B cell (primary cell): ENCODE measurements at regions not wholly inside any gene's neighbourhood (a gene's known extent, or its start where the extent isn't known, plus 50 kb on each side); places are given as distances from the start of the nearest gene placed in this dataset.

Experiments used
- ATAC-seq: fragments of 200-7000 bp; cut with Tn5 transposase; one replicate; pipeline ENCODE4 v1.10.0; 2021; ENCODE audit warnings: low read depth, mild to moderate bottlenecking, moderate number of reproducible peaks, moderate library complexity
- CTCF ChIA-PET: fragments of 350-600 bp; sonication (Branson Sonifier 250); formaldehyde crosslinking; loops from one replicate; lab custom pipeline; 2021; ENCODE audit warnings: antibody characterized with exemption, inconsistent platforms; lab: Charles Lee
- POLR2A ChIA-PET: fragments of 350-600 bp; sonication (Branson Sonifier 250); formaldehyde crosslinking; loops from one replicate; lab custom pipeline; 2021; ENCODE audit warnings: antibody characterized with exemption; lab: Charles Lee
- DNase-seq: peaks from one replicate; pipeline ENCODE4 v3.0.0; 2013
- H2AFZ ChIP-seq: 2 replicates; pipeline ENCODE4 v1.6.1; 2012; ENCODE audit warnings: mild to moderate bottlenecking, low read depth, low read length; ENCODE audit not compliant: insufficient read depth, poor library complexity, severe bottlenecking
- H3K27ac ChIP-seq, 2 donors: 1 replicate in 1 of 2; 2 replicates in 1 of 2; pipeline ENCODE4 v1.5.1; 2012 to 2013; ENCODE audit warnings: low read length in 2 of 2, mild to moderate bottlenecking in 2 of 2, moderate library complexity in 1 of 2
- H3K27me3 ChIP-seq, 4 experiments: fragments of 200-600 bp in 1 of 4; sonication (generic) in 1 of 4; replicated peaks in 1 of 4; 1 replicate in 2 of 4; 2 replicates in 2 of 4; pipeline versions ENCODE4 v1.6.1 to v1.7.0; 2013 to 2016; ENCODE audit warnings: low read length in 3 of 4, mild to moderate bottlenecking in 2 of 4, mixed read lengths in 1 of 4, moderate library complexity in 1 of 4; ENCODE audit not compliant: insufficient read depth in 4 of 4, control insufficient read depth in 3 of 4; ENCODE audit errors: control extremely low read depth in 1 of 4
- H3K36me3 ChIP-seq, 2 experiments: replicated peaks in 1 of 2; 1 replicate in 1 of 2; 2 replicates in 1 of 2; pipeline versions ENCODE4 v1.6.1 to v1.7.1; 2013; ENCODE audit warnings: low read length in 1 of 2; ENCODE audit not compliant: insufficient read depth in 2 of 2, control insufficient read depth in 1 of 2; ENCODE audit errors: control extremely low read depth in 1 of 2, extremely low read depth in 1 of 2
- H3K4me1 ChIP-seq, 2 donors: fragments of 200-600 bp in 1 of 2; sonication (generic) in 1 of 2; 1 replicate in 1 of 2; 2 replicates in 1 of 2; pipeline versions ENCODE4 v1.5.1 to v1.6.1; 2013 to 2017; ENCODE audit warnings: low read length in 2 of 2; ENCODE audit not compliant: control insufficient read depth in 2 of 2, insufficient read depth in 2 of 2
- H3K4me2 ChIP-seq: replicated peaks from 2 replicates; pipeline ENCODE3; 2012; ENCODE audit warnings: mild to moderate bottlenecking, low read depth, low read length; ENCODE audit not compliant: poor library complexity, severe bottlenecking
- H3K4me3 ChIP-seq, 5 experiments: fragments of 200-600 bp in 1 of 5; sonication (generic) in 1 of 5; 1 replicate in 3 of 5; 2 replicates in 2 of 5; pipeline versions ENCODE4 v1.5.1 to v1.7.0; 2011 to 2016; ENCODE audit warnings: low read length in 4 of 5, mild to moderate bottlenecking in 4 of 5, low read depth in 2 of 5, control low read depth in 1 of 5, moderate library complexity in 1 of 5; ENCODE audit not compliant: insufficient read depth in 1 of 5; ENCODE audit errors: control extremely low read depth in 1 of 5, extremely low read depth in 1 of 5
- H3K79me2 ChIP-seq: fragments of 200-600 bp; sonication (generic); one replicate; pipeline ENCODE4 v1.6.0; 2016; ENCODE audit warnings: low read length; ENCODE audit not compliant: control insufficient read depth, insufficient read depth
- H3K9ac ChIP-seq: fragments of 200-600 bp; sonication (generic); 2 replicates; pipeline ENCODE4 v1.6.1; 2017; ENCODE audit warnings: mild to moderate bottlenecking, low read length, moderate library complexity
- H3K9me3 ChIP-seq, 3 donors: one replicate each; pipeline versions ENCODE4 v1.6.1 to v1.7.1; 2013; ENCODE audit warnings: low read length in 2 of 3; ENCODE audit not compliant: control insufficient read depth in 2 of 3, insufficient read depth in 1 of 3; ENCODE audit errors: control extremely low read depth in 1 of 3
- H4K20me1 ChIP-seq: 2 replicates; pipeline ENCODE4 v1.6.0; 2012; ENCODE audit warnings: mild to moderate bottlenecking, low read length; ENCODE audit not compliant: insufficient read depth, control insufficient read depth, poor library complexity, severe bottlenecking
- H3K27ac Mint-ChIP-seq: one replicate; pipeline ENCODE4 v1.8.0; 2021; ENCODE audit warnings: mixed read lengths
- H3K27me3 Mint-ChIP-seq: one replicate; pipeline ENCODE4 v1.8.0; 2021; ENCODE audit warnings: mixed read lengths
- H3K4me1 Mint-ChIP-seq: one replicate; pipeline ENCODE4 v1.8.0; 2021; ENCODE audit warnings: mixed read lengths
- H3K4me3 Mint-ChIP-seq: one replicate; pipeline ENCODE4 v1.8.0; 2021; ENCODE audit warnings: mixed read lengths
- H3K9me3 Mint-ChIP-seq: one replicate; pipeline ENCODE4 v1.8.0; 2022; ENCODE audit warnings: mixed read lengths; ENCODE audit not compliant: insufficient read depth
- EZH2 ChIP-seq: IDR thresholded peaks from 2 replicates; pipeline ENCODE4 v1.6.1; 2012; ENCODE audit warnings: borderline replicate concordance, low read depth, mild to moderate bottlenecking, moderate library complexity, low read length; ENCODE audit not compliant: insufficient read depth, poor library complexity, severe bottlenecking
- WGBS: methylation state at CpG from one replicate; pipeline ENCODE4 v1.1.5; 2013; ENCODE audit warnings: missing lambda C conversion rate; ENCODE audit not compliant: insufficient coverage; 5-methylcytosine and 5-hydroxymethylcytosine counted together
- intact Hi-C: fragments of 100-400 bp; cut with micrococcal nuclease; formaldehyde crosslinking; loops from one replicate; pipeline ENCODE4 v1.10.0; 2022
- TF ChIP-seq, protein P1 (sequence below): fragments of 200-600 bp; IDR thresholded peaks from one replicate; pipeline ENCODE4 v1.8.0; 2022; ENCODE audit warnings: antibody characterized with exemption, mild to moderate bottlenecking

DNA sequence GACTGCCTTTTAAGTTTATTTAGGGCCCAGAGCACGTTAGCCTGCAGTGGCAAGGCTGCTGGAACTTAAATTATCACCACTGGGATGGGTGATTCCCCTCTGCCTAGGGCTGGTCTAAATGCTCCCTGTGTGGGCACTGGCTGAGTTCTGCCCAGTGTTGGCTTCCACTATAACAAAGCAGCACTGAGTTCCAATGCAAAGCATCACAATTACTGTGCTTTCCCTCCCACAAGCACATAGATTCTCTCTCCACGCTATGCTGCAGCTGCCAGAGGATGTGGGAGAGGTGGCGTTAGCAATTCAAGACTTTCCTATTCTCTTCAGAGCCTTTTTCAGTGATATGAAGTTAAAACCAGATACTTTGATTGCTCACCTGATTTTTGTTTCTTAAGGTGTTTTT, 328.9 kb upstream of the DDX18 start:
- H3K4me1 ChIP-seq, result no peaks in the 10 kb centered on the region
- CTCF ChIA-PET, result no interaction called here
- H4K20me1 ChIP-seq, result no peaks in the 10 kb centered on the region

GRCh38 chr2:117486081-117486480, 328.4 kb upstream of the DDX18 start:
- Mint-ChIP-seq H3K4me1 (no peaks in the 10 kb centered on the region), H3K4me3 (no peak overlapping the region), H3K9me3 (peaks cover 3% of the 10 kb centered on the region), H3K27me3 (no peaks in the 10 kb centered on the region), H3K27ac (no peak overlapping the region)
- H3K27me3 ChIP-seq, result no peaks in the 10 kb centered on the region
- ChIA-PET POLR2A (no interaction called here), CTCF (no interaction called here)
- peaks cover 0 to 15% (median 0%) of the 10 kb centered on the region in 3 donors for H3K9me3 ChIP-seq
- intact Hi-C loops, result no loop called here
- DNase-seq, result no peak
- H3K9ac ChIP-seq, result no peak overlapping the region
- no peaks in the 10 kb centered on the region for H3K36me3 ChIP-seq
- no peak overlapping the region for H3K4me3 ChIP-seq
- WGBS, result 73% methylated on average over 1 of the region's 2 CpGs
- no peak for TF ChIP-seq EZH2
- TF ChIP-seq, protein P1, sequence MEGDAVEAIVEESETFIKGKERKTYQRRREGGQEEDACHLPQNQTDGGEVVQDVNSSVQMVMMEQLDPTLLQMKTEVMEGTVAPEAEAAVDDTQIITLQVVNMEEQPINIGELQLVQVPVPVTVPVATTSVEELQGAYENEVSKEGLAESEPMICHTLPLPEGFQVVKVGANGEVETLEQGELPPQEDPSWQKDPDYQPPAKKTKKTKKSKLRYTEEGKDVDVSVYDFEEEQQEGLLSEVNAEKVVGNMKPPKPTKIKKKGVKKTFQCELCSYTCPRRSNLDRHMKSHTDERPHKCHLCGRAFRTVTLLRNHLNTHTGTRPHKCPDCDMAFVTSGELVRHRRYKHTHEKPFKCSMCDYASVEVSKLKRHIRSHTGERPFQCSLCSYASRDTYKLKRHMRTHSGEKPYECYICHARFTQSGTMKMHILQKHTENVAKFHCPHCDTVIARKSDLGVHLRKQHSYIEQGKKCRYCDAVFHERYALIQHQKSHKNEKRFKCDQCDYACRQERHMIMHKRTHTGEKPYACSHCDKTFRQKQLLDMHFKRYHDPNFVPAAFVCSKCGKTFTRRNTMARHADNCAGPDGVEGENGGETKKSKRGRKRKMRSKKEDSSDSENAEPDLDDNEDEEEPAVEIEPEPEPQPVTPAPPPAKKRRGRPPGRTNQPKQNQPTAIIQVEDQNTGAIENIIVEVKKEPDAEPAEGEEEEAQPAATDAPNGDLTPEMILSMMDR, result no peak
- no peaks in the 10 kb centered on the region for H3K4me1 ChIP-seq
- no peak overlapping the region for H2AFZ ChIP-seq
- no peak for ATAC-seq
- H3K79me2 ChIP-seq, result no peaks in the 10 kb centered on the region
- H3K27ac ChIP-seq, result no peak overlapping the region
- H4K20me1 ChIP-seq, result no peaks in the 10 kb centered on the region
- H3K4me2 ChIP-seq, result no peak overlapping the region

More for the DNA sequence above, 328.9 kb upstream of the DDX18 start:
- intact Hi-C loops, result no loop called here
- DNase-seq (no peak), ATAC-seq (no peak)
- Histone ChIP-seq H3K9me3 (peaks cover 0 to 15% (median 0%) of the 10 kb centered on the region in 3 donors), H3K27ac (no peak overlapping the region), H3K36me3 (no peaks in the 10 kb centered on the region), H3K27me3 (no peaks in the 10 kb centered on the region), H3K4me2 (no peak overlapping the region), H3K9ac (no peak overlapping the region), H3K79me2 (no peaks in the 10 kb centered on the region), H3K4me3 (no peak overlapping the region), H2AFZ (no peak overlapping the region)
- POLR2A ChIA-PET, result no interaction called here
- no peak overlapping the region for H3K4me3 Mint-ChIP-seq
- no peak overlapping the region for H3K27ac Mint-ChIP-seq
- H3K27me3 Mint-ChIP-seq, result no peaks in the 10 kb centered on the region
- no peaks in the 10 kb centered on the region for H3K4me1 Mint-ChIP-seq
- no peak for TF ChIP-seq EZH2
- TF ChIP-seq, protein P1, result no peak
- 31% methylated on average over 1 of the region's 3 CpGs for WGBS
- H3K9me3 Mint-ChIP-seq, result peaks cover 3% of the 10 kb centered on the region
